Endodermal cell (in vitro differentiated cells): ENCODE measurements at regions not wholly inside any gene's neighbourhood (a gene's known extent, or its start where the extent isn't known, plus 50 kb on each side); places are given as distances from the start of the nearest gene placed in this dataset.

Experiments
- DNase-seq: peaks from one replicate; pipeline ENCODE4 v3.0.0-alpha.2; 2017
- H3K27ac ChIP-seq: 2 replicates; pipeline ENCODE4 v1.5.1; 2013; ENCODE audit warnings: mild to moderate bottlenecking, low read depth, low read length, moderate library complexity
- H3K27me3 ChIP-seq: 2 replicates; pipeline ENCODE4 v1.6.1; 2013; ENCODE audit warnings: mild to moderate bottlenecking, low read length, moderate library complexity; ENCODE audit not compliant: insufficient read depth, control insufficient read depth, poor library complexity, severe bottlenecking
- H3K36me3 ChIP-seq: 2 replicates; pipeline ENCODE4 v1.7.0; 2013; ENCODE audit warnings: mild to moderate bottlenecking, low read length, moderate library complexity; ENCODE audit not compliant: control insufficient read depth, insufficient read depth
- H3K4me1 ChIP-seq: one replicate; pipeline ENCODE4 v1.7.0; 2013; ENCODE audit warnings: low read length; ENCODE audit not compliant: control insufficient read depth, insufficient read depth
- H3K4me3 ChIP-seq: 2 replicates; pipeline ENCODE4 v1.5.1; 2013; ENCODE audit warnings: mild to moderate bottlenecking, low read length, moderate library complexity
- H3K9ac ChIP-seq: 2 replicates; pipeline ENCODE4 v1.6.1; 2013; ENCODE audit warnings: mild to moderate bottlenecking, low read length, moderate library complexity; ENCODE audit not compliant: poor library complexity, severe bottlenecking; ENCODE audit errors: extremely low read depth
- H3K9me3 ChIP-seq: 2 replicates; pipeline ENCODE4 v1.6.1; 2013; ENCODE audit warnings: mild to moderate bottlenecking, low read length, moderate library complexity; ENCODE audit not compliant: control insufficient read depth
- H3K27ac Mint-ChIP-seq: 2 replicates; pipeline ENCODE4 v1.8.0; 2020; ENCODE audit warnings: mixed read lengths
- H3K27me3 Mint-ChIP-seq: 2 replicates; pipeline ENCODE4 v1.8.0; 2021; ENCODE audit warnings: mild to moderate bottlenecking, mixed read lengths; ENCODE audit not compliant: insufficient read depth
- H3K36me3 Mint-ChIP-seq: 2 replicates; pipeline ENCODE4 v1.8.0; 2020; ENCODE audit warnings: low read depth, mixed read lengths
- H3K4me1 Mint-ChIP-seq: 2 replicates; pipeline ENCODE4 v1.8.0; 2020; ENCODE audit warnings: mixed read lengths
- H3K4me3 Mint-ChIP-seq: 2 replicates; pipeline ENCODE4 v1.8.0; 2020; ENCODE audit warnings: mild to moderate bottlenecking, moderate library complexity, mixed read lengths
- H3K9me3 Mint-ChIP-seq: 2 replicates; pipeline ENCODE4 v1.8.0; 2020; ENCODE audit warnings: mild to moderate bottlenecking, mixed read lengths
- CTCF ChIP-seq: fragments of 200-600 bp; sonication (generic); conservative IDR thresholded peaks from 2 replicates; pipeline ENCODE4 v1.5.0; 2021; ENCODE audit warnings: antibody characterized with exemption, mild to moderate bottlenecking
- WGBS, 2 experiments: methylation state at CpG; one replicate each; pipeline versions ENCODE4 v1.1.5 to v1.1.7; 2013; ENCODE audit warnings: missing lambda C conversion rate in 2 of 2, mixed read lengths in 1 of 2; ENCODE audit not compliant: insufficient coverage in 1 of 2, insufficient read length in 1 of 2; 5-methylcytosine and 5-hydroxymethylcytosine counted together

GRCh38 chr2:145511946-145512345, 992.0 kb upstream of the ZEB2 start:
- TF ChIP-seq CTCF: no peak
- Histone ChIP-seq H3K4me3 (no peak overlapping the region), H3K4me1 (no peaks in the 10 kb centered on the region), H3K27me3 (no peaks in the 10 kb centered on the region), H3K36me3 (no peaks in the 10 kb centered on the region), H3K27ac (no peak overlapping the region), H3K9ac (no peak overlapping the region), H3K9me3 (no peaks in the 10 kb centered on the region)
- DNase-seq: no peak
- no peaks in the 10 kb centered on the region for H3K9me3 Mint-ChIP-seq
- no peak overlapping the region for H3K4me3 Mint-ChIP-seq
- no peak overlapping the region for H3K27ac Mint-ChIP-seq
- H3K4me1 Mint-ChIP-seq: no peaks in the 10 kb centered on the region
- no peaks in the 10 kb centered on the region for H3K36me3 Mint-ChIP-seq
- 97 to 100% methylated on average over 2 to 3 of the region's 4 CpGs for WGBS, 2 experiments
- no peaks in the 10 kb centered on the region for H3K27me3 Mint-ChIP-seq

GRCh38 chr2:145503511-145503910, 983.6 kb upstream of the ZEB2 start:
- DNase-seq: no peak
- WGBS, 2 experiments: 60 to 68% methylated on average over 3 of the region's 3 CpGs
- peaks cover 8% of the 10 kb centered on the region for H3K9me3 Mint-ChIP-seq

DNA sequence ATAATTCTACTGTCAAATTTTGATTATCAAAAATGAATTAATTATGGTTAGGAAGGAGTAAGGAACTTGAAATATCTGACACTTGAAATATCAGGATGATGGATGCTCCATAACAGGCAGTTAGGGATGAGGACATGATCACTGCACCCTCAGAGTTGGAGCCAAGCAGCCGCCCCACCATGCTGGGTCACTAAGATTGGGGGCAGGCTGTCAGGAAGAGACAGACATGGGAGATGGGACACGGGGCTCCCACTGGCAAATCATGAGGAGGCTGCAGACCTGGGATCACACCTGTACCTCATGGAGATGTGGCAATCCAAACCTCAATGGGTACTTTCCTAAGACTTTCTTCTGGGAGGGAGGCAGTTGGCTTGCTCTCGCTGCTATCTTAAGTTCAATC, 982.0 kb upstream of the ZEB2 start:
- 88 to 92% methylated on average over 1 to 3 of the region's 3 CpGs for WGBS, 2 experiments
- DNase-seq: no peak

More at GRCh38 chr2:145503511-145503910, 983.6 kb upstream of the ZEB2 start:
- TF ChIP-seq CTCF: no peak
- H3K27me3 Mint-ChIP-seq: no peaks in the 10 kb centered on the region
- peaks cover 5% of the 10 kb centered on the region for H3K4me1 ChIP-seq
- no peak overlapping the region for H3K27ac ChIP-seq
- H3K36me3 ChIP-seq: no peaks in the 10 kb centered on the region
- H3K27ac Mint-ChIP-seq: peak overlapping the region; percentile 21
- peak overlapping the region; percentile 15 for H3K4me3 ChIP-seq
- H3K4me1 Mint-ChIP-seq: peaks cover 17% of the 10 kb centered on the region
- H3K4me3 Mint-ChIP-seq: no peak overlapping the region
- peaks cover 2% of the 10 kb centered on the region for H3K36me3 Mint-ChIP-seq
- peaks cover 7% of the 10 kb centered on the region for H3K9me3 ChIP-seq
- H3K9ac ChIP-seq: no peak overlapping the region
- no peaks in the 10 kb centered on the region for H3K27me3 ChIP-seq

More for the DNA sequence above, 982.0 kb upstream of the ZEB2 start:
- no peak for TF ChIP-seq CTCF
- H3K9me3 Mint-ChIP-seq: peaks cover 8% of the 10 kb centered on the region
- peaks cover 11% of the 10 kb centered on the region for H3K4me1 ChIP-seq
- peaks cover 7% of the 10 kb centered on the region for H3K9me3 ChIP-seq
- peaks cover 2% of the 10 kb centered on the region for H3K36me3 Mint-ChIP-seq
- no peak overlapping the region for H3K27ac ChIP-seq
- no peak overlapping the region for H3K4me3 ChIP-seq
- no peak overlapping the region for H3K4me3 Mint-ChIP-seq
- H3K4me1 Mint-ChIP-seq: peaks cover 28% of the 10 kb centered on the region
- no peaks in the 10 kb centered on the region for H3K27me3 Mint-ChIP-seq
- H3K27ac Mint-ChIP-seq: no peak overlapping the region
- no peak overlapping the region for H3K9ac ChIP-seq
- no peaks in the 10 kb centered on the region for H3K27me3 ChIP-seq
- no peaks in the 10 kb centered on the region for H3K36me3 ChIP-seq
